Spleen (tissue), 7 donors: ENCODE measurements at regions not wholly inside any gene's neighbourhood (a gene's known extent, or its start where the extent isn't known, plus 50 kb on each side); places are given as distances from the start of the nearest gene placed in this dataset.

Source experiments
- CTCF ChIP-seq, 11 experiments: fragments of 200-600 bp in 7 of 11; fragments of 450-650 bp in 4 of 11; sonication (generic) in 4 of 11; IDR thresholded peaks in 8 of 11; conservative IDR thresholded peaks in 3 of 11; 1 replicate in 7 of 11; 2 replicates in 4 of 11; pipeline versions ENCODE4 v1.4.0 to v1.8.0; 2016 to 2021; ENCODE audit warnings: antibody characterized with exemption in 11 of 11, inconsistent platforms in 4 of 11, mild to moderate bottlenecking in 1 of 11
- POLR2AphosphoS5 ChIP-seq, 3 donors: sonication (generic); formaldehyde crosslinking; IDR thresholded peaks; one replicate each; pipeline ENCODE4 v1.5.1; 2017; ENCODE audit warnings: antibody characterized with exemption in 3 of 3
- donor health status: DM: no; HTN: no; CAD: no; lungs with moderate emphysema.
- donor health status: DM: no; HTN: no; CAD: no.
- donor health status: DM: no; HTN: no; CAD: no.

- TF ChIP-seq CTCF (IDR thresholded peaks at IDR 0.05 in 8 of 11, conservative IDR thresholded peaks at IDR 0.05 in 3 of 11) (no peak), POLR2AphosphoS5 (IDR thresholded peaks at IDR 0.05) (no peak)
These were observed 303.4 kb upstream of the N4BP1 start for GRCh38 chr16:48913384-48913783.
